ENCODE measurements at regions not wholly inside any gene's neighbourhood (a gene's known extent, or its start where the extent isn't known, plus 50 kb on each side); places are given as distances from the start of the nearest gene placed in this dataset.
"Not testable (repeated sequence)": the region's sequence is repeated elsewhere in the genome, so short reads cannot be mapped to it uniquely, and the experiment has no call there.

DNA sequence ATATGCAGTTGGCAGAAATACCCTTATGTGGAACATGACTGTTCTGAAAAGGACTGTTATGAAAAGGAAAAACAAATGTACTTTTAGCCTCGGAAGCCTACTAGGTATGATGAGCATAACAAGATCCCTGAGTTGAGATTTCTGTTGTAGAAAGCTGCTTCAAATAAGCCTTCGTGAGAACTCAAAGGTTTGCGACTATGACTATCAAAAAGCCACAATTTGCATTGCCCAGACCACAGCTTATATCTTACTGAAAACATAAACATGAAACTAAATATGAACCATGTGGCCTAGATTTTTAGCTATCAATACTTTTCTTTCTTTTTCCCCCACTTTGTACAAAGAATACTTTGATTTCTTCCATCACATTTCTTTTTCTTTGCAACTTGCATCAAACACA, 398.2 kb upstream of the LCORL start:
- Histone ChIP-seq H3K4me1 (ENCODE audit: control insufficient read depth in 1 of 2, insufficient read depth in 2 of 2, low read depth in 1 of 2, low read length in 1 of 2) (no peaks in the 10 kb centered on the region), H3K27me3 (ENCODE audit: insufficient read depth) (no peaks in the 10 kb centered on the region), H3K4me2 (no peak overlapping the region), H4K20me1 (ENCODE audit: insufficient read depth) (no peaks in the 10 kb centered on the region), H3K9me2 (no peaks in the 10 kb centered on the region), H2AFZ (ENCODE audit: low read depth) (no peak overlapping the region), H3K79me2 (ENCODE audit: insufficient read depth) (no peaks in the 10 kb centered on the region), H3K4me3 (ENCODE audit: low read depth in 2 of 2, low read length in 1 of 2) (no peak overlapping the region), H3K9me3 (no peaks in the 10 kb centered on the region), H3F3A (replicated peaks; ENCODE audit: insufficient read depth) (no peaks in the 10 kb centered on the region), H3K27ac (ENCODE audit: low read depth in 2 of 2, low read length in 1 of 2) (no peak overlapping the region), H3K36me3 (replicated peaks in 1 of 2; ENCODE audit: control insufficient read depth in 1 of 2, insufficient read depth in 2 of 2, low read length in 1 of 2) (no peaks in the 10 kb centered on the region), H3K9ac (no peak overlapping the region)
- whole genome bisulfite sequencing (ENCODE audit: low lambda C conversion rate), result 22% methylated on average over 3 of the region's 3 CpGs
- no peak for DNase-seq
- TF ChIP-seq NRF1 (IDR thresholded peaks at IDR 0.05; ENCODE audit: low read depth, low read length), result no peak
- TF ChIP-seq FOXM1 (IDR thresholded peaks at IDR 0.05; ENCODE audit: low read depth), result no peak
- TF ChIP-seq MXI1 (IDR thresholded peaks at IDR 0.05; ENCODE audit: low read depth, low read length), result no peak
- ChIA-PET CTCF (no interaction called here), POLR2A (no interaction called here)

DNA sequence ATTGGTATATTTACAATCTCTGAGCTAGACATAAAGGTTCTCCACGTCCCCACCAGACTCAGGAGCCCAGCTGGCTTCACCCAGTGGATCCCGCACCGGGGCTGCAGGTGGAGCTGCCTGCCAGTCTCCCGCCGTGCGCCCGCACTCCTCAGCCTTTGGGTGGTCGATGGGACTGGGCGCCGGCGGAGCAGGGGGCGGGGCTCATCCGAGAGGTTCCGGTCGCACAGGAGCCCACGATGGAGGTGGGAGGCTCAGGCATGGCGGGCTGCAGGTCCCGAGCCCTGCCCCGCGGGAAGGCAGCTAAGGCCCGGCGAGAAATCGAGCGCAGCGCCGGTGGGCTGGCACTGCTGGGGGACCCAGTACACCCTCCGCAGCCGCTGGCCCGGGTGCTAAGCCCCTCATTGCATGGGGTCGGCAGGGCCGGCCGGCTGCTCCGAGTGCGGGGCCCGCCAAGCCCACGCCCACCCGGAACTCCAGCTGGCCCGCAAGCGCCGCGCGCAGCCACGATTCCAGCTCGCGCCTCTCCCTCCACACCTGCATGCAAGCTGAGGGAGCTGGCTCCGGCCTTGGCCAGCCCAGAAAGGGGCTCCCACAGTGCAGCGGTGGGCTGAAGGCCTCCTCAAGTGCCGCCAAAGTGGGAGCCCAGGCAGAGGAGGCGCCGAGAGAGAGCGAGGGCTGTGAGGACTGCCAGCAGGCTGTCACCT, 396.8 kb upstream of the LCORL start:
- H3K9me3 ChIP-seq; H3K27ac ChIP-seq (ENCODE audit: low read depth in 2 of 2, low read length in 1 of 2); H3K4me1 ChIP-seq (ENCODE audit: control insufficient read depth in 1 of 2, insufficient read depth in 2 of 2, low read depth in 1 of 2, low read length in 1 of 2); CTCF ChIA-PET; H4K20me1 ChIP-seq (ENCODE audit: insufficient read depth); H3K27me3 ChIP-seq (ENCODE audit: insufficient read depth); POLR2A ChIA-PET; H3F3A ChIP-seq (replicated peaks; ENCODE audit: insufficient read depth); H3K4me2 ChIP-seq; DNase-seq; H3K9ac ChIP-seq; H3K9me2 ChIP-seq; H3K4me3 ChIP-seq (ENCODE audit: low read depth in 2 of 2, low read length in 1 of 2); H2AFZ ChIP-seq (ENCODE audit: low read depth); H3K36me3 ChIP-seq (replicated peaks in 1 of 2; ENCODE audit: control insufficient read depth in 1 of 2, insufficient read depth in 2 of 2, low read length in 1 of 2); H3K79me2 ChIP-seq (ENCODE audit: insufficient read depth): not testable (repeated sequence)
- WGBS (ENCODE audit: low lambda C conversion rate), result 40% methylated on average over 7 of the region's 51 CpGs

DNA sequence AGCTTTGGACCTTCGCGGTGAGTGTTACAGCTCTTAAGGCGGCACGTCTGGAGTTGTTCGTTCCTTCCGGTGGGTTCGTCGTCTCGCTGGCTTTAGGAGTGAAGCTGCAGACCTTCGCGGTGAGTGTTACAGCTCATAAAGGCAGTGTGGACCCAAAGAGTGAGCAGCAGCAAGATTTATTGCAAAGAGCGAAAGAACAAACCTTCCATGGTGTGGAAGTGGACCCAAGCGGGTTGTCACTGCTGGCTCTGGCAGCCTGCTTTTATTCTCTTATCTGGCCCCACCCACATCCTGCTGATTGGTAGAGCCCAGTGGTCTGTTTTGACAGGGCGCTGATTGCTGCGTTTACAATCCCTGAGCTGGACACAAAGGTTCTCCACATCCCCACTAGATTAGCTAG, 396.1 kb upstream of the LCORL start:
- CTCF ChIA-PET; H3K79me2 ChIP-seq (ENCODE audit: insufficient read depth); H3K9me3 ChIP-seq; H3K27me3 ChIP-seq (ENCODE audit: insufficient read depth); H3F3A ChIP-seq (replicated peaks; ENCODE audit: insufficient read depth); H4K20me1 ChIP-seq (ENCODE audit: insufficient read depth); H3K9me2 ChIP-seq; H3K27ac ChIP-seq (ENCODE audit: low read depth in 2 of 2, low read length in 1 of 2); H3K4me1 ChIP-seq (ENCODE audit: control insufficient read depth in 1 of 2, insufficient read depth in 2 of 2, low read depth in 1 of 2, low read length in 1 of 2); H3K4me3 ChIP-seq (ENCODE audit: low read depth in 2 of 2, low read length in 1 of 2); H3K36me3 ChIP-seq (replicated peaks in 1 of 2; ENCODE audit: control insufficient read depth in 1 of 2, insufficient read depth in 2 of 2, low read length in 1 of 2); H2AFZ ChIP-seq (ENCODE audit: low read depth); H3K4me2 ChIP-seq; H3K9ac ChIP-seq; DNase-seq; POLR2A ChIA-PET: not testable (repeated sequence)
- 79% methylated on average over 15 of the region's 15 CpGs for WGBS (ENCODE audit: low lambda C conversion rate)

DNA sequence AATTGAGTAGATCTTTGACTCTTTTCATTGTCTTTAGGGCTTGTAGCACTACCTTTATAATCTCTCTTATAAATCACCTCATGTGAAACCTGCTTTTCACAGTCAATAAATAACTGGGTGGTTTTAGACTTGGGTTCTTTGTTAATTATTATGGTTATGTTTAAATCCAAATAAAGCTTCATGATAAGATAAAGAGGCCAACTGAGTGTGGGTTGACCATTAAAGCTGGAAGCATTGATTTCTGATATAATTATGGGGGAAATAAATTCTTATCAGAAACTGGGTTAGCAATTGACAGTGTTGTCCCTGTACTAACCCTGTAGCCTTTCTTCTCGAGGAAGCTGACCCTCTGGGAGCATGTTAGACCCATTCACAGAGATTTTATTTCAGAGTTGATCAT, 384.7 kb upstream of the LCORL start:
- Histone ChIP-seq H3K9ac (no peak overlapping the region), H3K36me3 (replicated peaks in 1 of 2; ENCODE audit: control insufficient read depth in 1 of 2, insufficient read depth in 2 of 2, low read length in 1 of 2) (no peaks in the 10 kb centered on the region), H2AFZ (ENCODE audit: low read depth) (no peak overlapping the region), H3K9me2 (no peaks in the 10 kb centered on the region), H3F3A (replicated peaks; ENCODE audit: insufficient read depth) (no peaks in the 10 kb centered on the region), H4K20me1 (ENCODE audit: insufficient read depth) (no peaks in the 10 kb centered on the region), H3K4me1 (ENCODE audit: control insufficient read depth in 1 of 2, insufficient read depth in 2 of 2, low read depth in 1 of 2, low read length in 1 of 2) (no peaks in the 10 kb centered on the region), H3K27me3 (ENCODE audit: insufficient read depth) (no peaks in the 10 kb centered on the region), H3K4me2 (no peak overlapping the region), H3K79me2 (ENCODE audit: insufficient read depth) (no peaks in the 10 kb centered on the region), H3K9me3 (no peaks in the 10 kb centered on the region; the same call in 1 of the 2 replicates), H3K27ac (ENCODE audit: low read depth in 2 of 2, low read length in 1 of 2) (no peak overlapping the region), H3K4me3 (ENCODE audit: low read depth in 2 of 2, low read length in 1 of 2) (no peak overlapping the region)
- DNase-seq, result no peak
- POLR2A ChIA-PET, result no interaction called here
- TF ChIP-seq, protein P1, sequence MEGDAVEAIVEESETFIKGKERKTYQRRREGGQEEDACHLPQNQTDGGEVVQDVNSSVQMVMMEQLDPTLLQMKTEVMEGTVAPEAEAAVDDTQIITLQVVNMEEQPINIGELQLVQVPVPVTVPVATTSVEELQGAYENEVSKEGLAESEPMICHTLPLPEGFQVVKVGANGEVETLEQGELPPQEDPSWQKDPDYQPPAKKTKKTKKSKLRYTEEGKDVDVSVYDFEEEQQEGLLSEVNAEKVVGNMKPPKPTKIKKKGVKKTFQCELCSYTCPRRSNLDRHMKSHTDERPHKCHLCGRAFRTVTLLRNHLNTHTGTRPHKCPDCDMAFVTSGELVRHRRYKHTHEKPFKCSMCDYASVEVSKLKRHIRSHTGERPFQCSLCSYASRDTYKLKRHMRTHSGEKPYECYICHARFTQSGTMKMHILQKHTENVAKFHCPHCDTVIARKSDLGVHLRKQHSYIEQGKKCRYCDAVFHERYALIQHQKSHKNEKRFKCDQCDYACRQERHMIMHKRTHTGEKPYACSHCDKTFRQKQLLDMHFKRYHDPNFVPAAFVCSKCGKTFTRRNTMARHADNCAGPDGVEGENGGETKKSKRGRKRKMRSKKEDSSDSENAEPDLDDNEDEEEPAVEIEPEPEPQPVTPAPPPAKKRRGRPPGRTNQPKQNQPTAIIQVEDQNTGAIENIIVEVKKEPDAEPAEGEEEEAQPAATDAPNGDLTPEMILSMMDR (IDR thresholded peaks at IDR 0.05), result no peak
- no peak for TF ChIP-seq YY1 (IDR thresholded peaks at IDR 0.05; ENCODE audit: low read depth)
- TF ChIP-seq POLR2AphosphoS5 (IDR thresholded peaks at IDR 0.05; ENCODE audit: low read depth, low read length), result no peak
- TF ChIP-seq MEF2A (IDR thresholded peaks at IDR 0.05; ENCODE audit: borderline replicate concordance, low read depth), result no peak
- TF ChIP-seq GATA2 (CRISPR knock-in tag; IDR thresholded peaks at IDR 0.05), result no peak
- CTCF ChIA-PET, result no interaction called here
- WGBS (ENCODE audit: low lambda C conversion rate), result 0% methylated on average over 1 of the region's 1 CpG

Measured in SK-N-SH (cell line).